PC-9 (cell line): ENCODE measurements at regions not wholly inside any gene's neighbourhood (a gene's known extent, or its start where the extent isn't known, plus 50 kb on each side); places are given as distances from the start of the nearest gene placed in this dataset.

Experiments
- EZH2 ChIP-seq: fragments of 200-600 bp; sonication (generic); IDR thresholded peaks from 2 replicates; pipeline ENCODE4 v1.8.0; 2017; ENCODE audit warnings: antibody characterized with exemption, low read depth
- TF ChIP-seq, protein P1 (sequence below): fragments of 200-600 bp; sonication (generic); conservative IDR thresholded peaks from 2 replicates; pipeline ENCODE4 v1.6.1; 2017; ENCODE audit warnings: mixed run types, antibody characterized with exemption, mild to moderate bottlenecking, moderate library complexity

DNA sequence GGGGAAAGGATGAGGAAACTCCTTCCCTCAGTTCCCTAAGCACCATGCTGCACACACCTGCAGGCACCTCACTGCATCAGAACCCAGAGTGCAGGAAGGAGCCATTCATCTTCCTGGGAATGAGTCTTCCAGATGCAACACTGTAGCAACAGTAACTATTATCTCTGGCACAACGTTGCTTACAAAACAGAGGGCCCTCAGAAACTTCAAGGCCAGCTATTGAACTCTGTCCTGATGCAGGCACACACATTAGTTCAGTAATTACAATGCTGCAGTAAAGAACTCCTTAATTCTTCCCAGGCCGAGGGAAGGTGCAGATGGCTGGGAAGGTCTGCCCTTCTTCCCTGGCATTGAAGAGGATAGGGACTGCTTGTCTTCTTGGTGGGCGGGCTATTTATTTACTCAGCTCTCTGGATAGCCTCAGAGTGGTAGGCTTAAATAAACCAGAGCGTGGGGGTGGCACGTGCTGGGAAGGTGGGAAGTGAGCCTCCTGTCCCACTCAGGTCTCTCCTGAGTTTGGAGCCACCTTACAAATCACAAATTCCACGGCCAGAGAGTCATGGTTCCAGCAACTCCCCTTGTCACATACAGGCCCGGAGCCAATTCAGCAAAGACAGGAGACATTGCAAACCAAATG lies 125.1 kb upstream of the JCAD start:
- TF ChIP-seq, protein P1, sequence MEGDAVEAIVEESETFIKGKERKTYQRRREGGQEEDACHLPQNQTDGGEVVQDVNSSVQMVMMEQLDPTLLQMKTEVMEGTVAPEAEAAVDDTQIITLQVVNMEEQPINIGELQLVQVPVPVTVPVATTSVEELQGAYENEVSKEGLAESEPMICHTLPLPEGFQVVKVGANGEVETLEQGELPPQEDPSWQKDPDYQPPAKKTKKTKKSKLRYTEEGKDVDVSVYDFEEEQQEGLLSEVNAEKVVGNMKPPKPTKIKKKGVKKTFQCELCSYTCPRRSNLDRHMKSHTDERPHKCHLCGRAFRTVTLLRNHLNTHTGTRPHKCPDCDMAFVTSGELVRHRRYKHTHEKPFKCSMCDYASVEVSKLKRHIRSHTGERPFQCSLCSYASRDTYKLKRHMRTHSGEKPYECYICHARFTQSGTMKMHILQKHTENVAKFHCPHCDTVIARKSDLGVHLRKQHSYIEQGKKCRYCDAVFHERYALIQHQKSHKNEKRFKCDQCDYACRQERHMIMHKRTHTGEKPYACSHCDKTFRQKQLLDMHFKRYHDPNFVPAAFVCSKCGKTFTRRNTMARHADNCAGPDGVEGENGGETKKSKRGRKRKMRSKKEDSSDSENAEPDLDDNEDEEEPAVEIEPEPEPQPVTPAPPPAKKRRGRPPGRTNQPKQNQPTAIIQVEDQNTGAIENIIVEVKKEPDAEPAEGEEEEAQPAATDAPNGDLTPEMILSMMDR: no peak
- TF ChIP-seq EZH2: no peak
